ENCODE measurements at regions not wholly inside any gene's neighbourhood (a gene's known extent, or its start where the extent isn't known, plus 50 kb on each side); places are given as distances from the start of the nearest gene placed in this dataset.
"Not testable (repeated sequence)": the region's sequence is repeated elsewhere in the genome, so short reads cannot be mapped to it uniquely, and the experiment has no call there.

DNA sequence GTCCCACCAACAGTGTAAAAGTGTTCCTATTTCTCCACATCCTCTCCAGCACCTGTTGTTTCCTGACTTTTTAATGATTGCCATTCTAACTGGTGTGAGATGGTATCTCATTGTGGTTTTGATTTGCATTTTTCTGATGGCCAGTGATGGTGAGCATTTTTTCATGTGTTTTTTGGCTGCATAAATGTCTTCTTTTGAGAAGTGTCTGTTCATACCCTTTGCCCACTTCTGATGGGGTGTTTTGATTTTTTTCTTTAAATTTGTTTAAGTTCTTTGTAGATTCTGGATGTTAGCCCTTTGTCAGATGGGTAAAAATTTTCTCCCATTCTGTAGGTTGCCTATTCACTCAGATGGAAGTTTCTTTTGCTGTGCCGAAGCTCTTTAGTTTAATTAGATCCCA is 183.9 kb downstream of the MSN start:
- H4K91ac ChIP-seq (ENCODE audit: low read depth, low read length, poor library complexity); H2BK12ac ChIP-seq (ENCODE audit: low read length); H3K4me3 ChIP-seq (ENCODE audit: low read length in 2 of 2); H2BK120ac ChIP-seq (ENCODE audit: low read depth, low read length); H3K4me1 ChIP-seq (ENCODE audit: control insufficient read depth in 2 of 2, insufficient read depth in 1 of 2, low read depth in 1 of 2, low read length in 2 of 2); H3K36me3 ChIP-seq (replicated peaks in 1 of 2; ENCODE audit: control insufficient read depth in 2 of 2, insufficient read depth in 2 of 2, low read length in 2 of 2); H2AK5ac ChIP-seq (ENCODE audit: low read depth, low read length); H3K27ac ChIP-seq (replicated peaks; ENCODE audit: low read length); H2BK5ac ChIP-seq (ENCODE audit: low read length); H4K8ac ChIP-seq (ENCODE audit: low read depth, low read length); H2BK15ac ChIP-seq (ENCODE audit: low read length); H3K9ac ChIP-seq (ENCODE audit: low read depth, low read length, poor library complexity); H3K27me3 ChIP-seq (ENCODE audit: control insufficient read depth in 3 of 3, insufficient read depth in 3 of 3, low read depth in 1 of 3, low read length in 3 of 3); H3K4ac ChIP-seq (ENCODE audit: low read length); H2AFZ ChIP-seq (ENCODE audit: low read length); DNase-seq (ENCODE audit: low spot score); H3K14ac ChIP-seq (ENCODE audit: low read length); H3K9me3 ChIP-seq (replicated peaks in 1 of 2; ENCODE audit: control insufficient read depth in 2 of 2, insufficient read depth in 1 of 2, low read depth in 1 of 2, low read length in 2 of 2); H3K79me1 ChIP-seq (ENCODE audit: low read depth, low read length); H3K23ac ChIP-seq (ENCODE audit: low read depth, low read length, poor library complexity); H3K4me2 ChIP-seq (ENCODE audit: insufficient read depth, low read length, poor library complexity, severe bottlenecking); H3K18ac ChIP-seq (ENCODE audit: low read length): not testable (repeated sequence)
- WGBS, 2 donors (ENCODE audit: extremely low coverage in 2 of 2, insufficient read length in 2 of 2, insufficient replicate concordance in 1 of 2), result no CpG with 5 or more reads among the region's 1 CpG

DNA sequence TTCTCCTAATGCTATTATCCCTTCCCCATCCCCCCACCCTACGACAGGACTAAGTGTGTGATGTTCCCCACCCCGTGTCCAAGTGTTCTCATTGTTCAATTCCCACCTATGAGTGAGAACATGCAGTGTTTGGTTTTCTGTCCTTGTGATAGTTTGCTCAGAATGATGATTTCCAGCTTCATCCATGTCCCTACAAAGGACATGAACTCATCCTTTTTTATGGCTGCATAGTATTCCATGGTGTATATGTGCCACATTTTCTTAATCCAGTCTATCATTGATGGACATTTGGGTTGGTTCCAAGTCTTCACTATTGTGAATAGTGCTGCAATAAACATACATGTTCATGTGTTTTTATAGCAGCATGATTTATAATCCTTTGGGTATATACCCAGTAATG is 183.4 kb downstream of the MSN start:
- not testable (repeated sequence) for H3K4ac ChIP-seq (ENCODE audit: low read length); H4K8ac ChIP-seq (ENCODE audit: low read depth, low read length); H3K9me3 ChIP-seq (replicated peaks in 1 of 2; ENCODE audit: control insufficient read depth in 2 of 2, insufficient read depth in 1 of 2, low read depth in 1 of 2, low read length in 2 of 2); H3K14ac ChIP-seq (ENCODE audit: low read length); H3K36me3 ChIP-seq (replicated peaks in 1 of 2; ENCODE audit: control insufficient read depth in 2 of 2, insufficient read depth in 2 of 2, low read length in 2 of 2); H3K79me1 ChIP-seq (ENCODE audit: low read depth, low read length); H2AK5ac ChIP-seq (ENCODE audit: low read depth, low read length); H3K27ac ChIP-seq (replicated peaks; ENCODE audit: low read length); H3K4me1 ChIP-seq (ENCODE audit: control insufficient read depth in 2 of 2, insufficient read depth in 1 of 2, low read depth in 1 of 2, low read length in 2 of 2); H3K4me2 ChIP-seq (ENCODE audit: insufficient read depth, low read length, poor library complexity, severe bottlenecking); H2BK15ac ChIP-seq (ENCODE audit: low read length); H2BK5ac ChIP-seq (ENCODE audit: low read length); H3K9ac ChIP-seq (ENCODE audit: low read depth, low read length, poor library complexity); H2BK120ac ChIP-seq (ENCODE audit: low read depth, low read length); H4K91ac ChIP-seq (ENCODE audit: low read depth, low read length, poor library complexity); H3K23ac ChIP-seq (ENCODE audit: low read depth, low read length, poor library complexity); H3K18ac ChIP-seq (ENCODE audit: low read length); DNase-seq (ENCODE audit: low spot score); H3K4me3 ChIP-seq (ENCODE audit: low read length in 2 of 2); H2AFZ ChIP-seq (ENCODE audit: low read length); H3K27me3 ChIP-seq (ENCODE audit: control insufficient read depth in 3 of 3, insufficient read depth in 3 of 3, low read depth in 1 of 3, low read length in 3 of 3); H2BK12ac ChIP-seq (ENCODE audit: low read length)
- no CpG with 5 or more reads among the region's 2 CpGs for WGBS, 2 donors (ENCODE audit: extremely low coverage in 2 of 2, insufficient read length in 2 of 2, insufficient replicate concordance in 1 of 2)

DNA sequence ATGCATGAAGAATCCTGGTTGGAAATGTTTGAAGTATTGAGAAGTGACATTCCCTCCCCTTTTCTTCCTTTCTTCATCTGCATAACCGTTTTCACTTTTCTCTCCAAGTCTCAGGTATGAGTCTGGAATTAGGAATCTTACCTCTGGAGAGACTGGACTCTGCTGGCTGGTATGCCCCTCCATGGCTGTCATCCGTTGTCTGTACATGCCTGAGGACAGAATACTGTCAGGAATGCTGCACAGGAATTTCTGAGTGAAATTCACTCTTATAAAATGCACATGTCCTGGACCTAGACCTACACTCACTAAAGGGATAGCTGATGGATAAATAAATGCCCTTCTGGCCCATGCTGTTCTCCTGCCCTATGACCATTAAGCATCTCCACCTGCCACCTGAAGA is 179.5 kb downstream of the MSN start:
- Histone ChIP-seq H4K8ac (ENCODE audit: low read depth, low read length) (no peak overlapping the region), H2AFZ (ENCODE audit: low read length) (no peak overlapping the region), H3K23ac (ENCODE audit: low read depth, low read length, poor library complexity) (no peak overlapping the region), H3K27ac (replicated peaks; ENCODE audit: low read length) (no peak overlapping the region), H3K36me3 (replicated peaks in 1 of 2; ENCODE audit: control insufficient read depth in 2 of 2, insufficient read depth in 2 of 2, low read length in 2 of 2) (no peaks in the 10 kb centered on the region), H3K9ac (ENCODE audit: low read depth, low read length, poor library complexity) (no peak overlapping the region), H2BK5ac (ENCODE audit: low read length) (no peak overlapping the region), H2AK5ac (ENCODE audit: low read depth, low read length) (no peak overlapping the region), H2BK120ac (ENCODE audit: low read depth, low read length) (no peak overlapping the region), H3K18ac (ENCODE audit: low read length) (no peak overlapping the region), H3K9me3 (replicated peaks in 1 of 2; ENCODE audit: control insufficient read depth in 2 of 2, insufficient read depth in 1 of 2, low read depth in 1 of 2, low read length in 2 of 2) (no peaks in the 10 kb centered on the region), H2BK15ac (ENCODE audit: low read length) (no peak overlapping the region), H3K4ac (ENCODE audit: low read length) (no peak overlapping the region), H3K79me1 (ENCODE audit: low read depth, low read length) (no peaks in the 10 kb centered on the region), H3K4me1 (ENCODE audit: control insufficient read depth in 2 of 2, insufficient read depth in 1 of 2, low read depth in 1 of 2, low read length in 2 of 2) (no peaks in the 10 kb centered on the region), H3K4me3 (ENCODE audit: low read length in 2 of 2) (no peak overlapping the region), H3K4me2 (ENCODE audit: insufficient read depth, low read length, poor library complexity, severe bottlenecking) (no peak overlapping the region), H4K91ac (ENCODE audit: low read depth, low read length, poor library complexity) (no peak overlapping the region), H3K27me3 (ENCODE audit: control insufficient read depth in 3 of 3, insufficient read depth in 3 of 3, low read depth in 1 of 3, low read length in 3 of 3) (no peaks in the 10 kb centered on the region), H3K14ac (ENCODE audit: low read length) (no peak overlapping the region), H2BK12ac (ENCODE audit: low read length) (no peak overlapping the region)
- WGBS, 2 donors (ENCODE audit: extremely low coverage in 2 of 2, insufficient read length in 2 of 2, insufficient replicate concordance in 1 of 2), result no CpG with 5 or more reads among the region's 2 CpGs
- no peak for DNase-seq (ENCODE audit: low spot score)

DNA sequence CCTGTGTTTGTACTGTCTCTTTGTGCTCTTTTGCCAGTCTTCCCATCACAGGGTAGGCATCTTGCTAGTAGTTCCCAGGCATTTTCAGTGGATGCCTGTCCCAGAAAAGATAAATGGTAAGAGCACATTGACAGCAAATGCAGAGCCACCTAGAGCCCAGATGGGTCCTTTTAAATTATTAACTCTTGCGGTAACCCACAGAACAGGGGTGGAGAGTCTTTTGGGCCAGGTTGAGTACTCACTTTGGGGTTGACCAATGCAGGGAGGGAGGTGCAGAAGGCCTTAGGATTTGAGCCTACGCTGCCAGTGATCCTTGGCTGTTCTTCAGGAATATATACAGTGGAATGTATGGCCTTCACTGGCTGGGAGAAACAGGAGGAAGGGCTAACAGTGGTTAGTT is 173.8 kb downstream of the MSN start:
- no peak overlapping the region for H2BK12ac ChIP-seq (ENCODE audit: low read length)
- no peak overlapping the region for H3K23ac ChIP-seq (ENCODE audit: low read depth, low read length, poor library complexity)
- H2BK15ac ChIP-seq (ENCODE audit: low read length), result no peak overlapping the region
- H3K79me1 ChIP-seq (ENCODE audit: low read depth, low read length), result no peaks in the 10 kb centered on the region
- H2BK120ac ChIP-seq (ENCODE audit: low read depth, low read length), result no peak overlapping the region
- no peak overlapping the region for H2BK5ac ChIP-seq (ENCODE audit: low read length)
- no peak overlapping the region for H2AFZ ChIP-seq (ENCODE audit: low read length)
- H4K91ac ChIP-seq (ENCODE audit: low read depth, low read length, poor library complexity), result no peak overlapping the region
- H4K8ac ChIP-seq (ENCODE audit: low read depth, low read length), result no peak overlapping the region
- no peak overlapping the region for H3K18ac ChIP-seq (ENCODE audit: low read length)
- H3K36me3 ChIP-seq (replicated peaks in 1 of 2; ENCODE audit: control insufficient read depth in 2 of 2, insufficient read depth in 2 of 2, low read length in 2 of 2), result no peaks in the 10 kb centered on the region
- H3K27me3 ChIP-seq (ENCODE audit: control insufficient read depth in 3 of 3, insufficient read depth in 3 of 3, low read depth in 1 of 3, low read length in 3 of 3), result no peaks in the 10 kb centered on the region
- H3K14ac ChIP-seq (ENCODE audit: low read length), result no peak overlapping the region
- no peak overlapping the region for H3K4ac ChIP-seq (ENCODE audit: low read length)
- no peaks in the 10 kb centered on the region for H3K9me3 ChIP-seq (replicated peaks in 1 of 2; ENCODE audit: control insufficient read depth in 2 of 2, insufficient read depth in 1 of 2, low read depth in 1 of 2, low read length in 2 of 2)
- no peak overlapping the region for H3K9ac ChIP-seq (ENCODE audit: low read depth, low read length, poor library complexity)
- no peak overlapping the region for H3K27ac ChIP-seq (replicated peaks; ENCODE audit: low read length)
- no peak overlapping the region for H2AK5ac ChIP-seq (ENCODE audit: low read depth, low read length)
- WGBS, 2 donors (ENCODE audit: extremely low coverage in 2 of 2, insufficient read length in 2 of 2, insufficient replicate concordance in 1 of 2), result no CpG with 5 or more reads among the region's 2 CpGs
- H3K4me3 ChIP-seq (ENCODE audit: low read length in 2 of 2), result no peak overlapping the region
- H3K4me2 ChIP-seq (ENCODE audit: insufficient read depth, low read length, poor library complexity, severe bottlenecking), result no peak overlapping the region
- no peak for DNase-seq (ENCODE audit: low spot score)
- H3K4me1 ChIP-seq (ENCODE audit: control insufficient read depth in 2 of 2, insufficient read depth in 1 of 2, low read depth in 1 of 2, low read length in 2 of 2), result no peaks in the 10 kb centered on the region
